Right lobe of liver (tissue), 6 donors: ENCODE measurements at regions not wholly inside any gene's neighbourhood (a gene's known extent, or its start where the extent isn't known, plus 50 kb on each side); places are given as distances from the start of the nearest gene placed in this dataset.
"Not testable (repeated sequence)": the region's sequence is repeated elsewhere in the genome, so short reads cannot be mapped to it uniquely, and the experiment has no call there.

Source experiments
- ATAC-seq, 4 donors: fragments of 200-7000 bp; cut with Tn5 transposase; one replicate each; pipeline ENCODE4 v1.9.1; 2020; ENCODE audit warnings: mild to moderate bottlenecking in 4 of 4, moderate library complexity in 4 of 4
- DNase-seq, 3 donors: peaks; one replicate each; pipeline ENCODE4 v3.0.0-alpha.2; 2020
- H3K27ac ChIP-seq, 3 donors: fragments of 200-600 bp; one replicate each; pipeline ENCODE4 v1.8.0; 2022
- H3K27me3 ChIP-seq, 2 donors: fragments of 200-600 bp; one replicate each; pipeline ENCODE4 v1.8.0; 2022
- H3K36me3 ChIP-seq, 4 donors: fragments of 200-600 bp; sonication (generic) in 1 of 4; one replicate each; pipeline versions ENCODE4 v1.5.1 to v1.8.0; 2017 to 2022; ENCODE audit warnings: control low read depth in 1 of 4
- H3K4me1 ChIP-seq, 4 donors: fragments of 200-600 bp; sonication (generic) in 1 of 4; one replicate each; pipeline versions ENCODE4 v1.5.1 to v1.8.0; 2017 to 2022; ENCODE audit warnings: control low read depth in 1 of 4
- H3K4me3 ChIP-seq, 3 donors: fragments of 200-600 bp; one replicate each; pipeline ENCODE4 v1.8.0; 2022
- H3K9me3 ChIP-seq, 4 donors: fragments of 200-600 bp; sonication (generic) in 1 of 4; one replicate each; pipeline versions ENCODE4 v1.5.1 to v1.8.0; 2017 to 2022; ENCODE audit warnings: control low read depth in 1 of 4
- POLR2A ChIP-seq: fragments of 450-650 bp; IDR thresholded peaks from one replicate; pipeline ENCODE4 v1.6.1; 2017; ENCODE audit warnings: antibody characterized with exemption, mild to moderate bottlenecking
- WGBS: methylation state at CpG from one replicate; pipeline ENCODE4 v1.1.6; 2018; ENCODE audit warnings: low coverage, low lambda C conversion rate; ENCODE audit not compliant: insufficient coverage; ENCODE audit errors: missing lambda C conversion rate; 5-methylcytosine and 5-hydroxymethylcytosine counted together
- intact Hi-C, 2 donors: fragments of 100-400 bp; cut with DNase I; formaldehyde crosslinking; loops; one replicate each; pipeline versions ENCODE4 v1.11.2 to v1.14.1; 2022
- TF ChIP-seq, protein P1 (sequence below), 4 donors: fragments of 200-600 bp in 3 of 4; fragments of 450-650 bp in 1 of 4; IDR thresholded peaks; one replicate each; pipeline versions ENCODE4 v1.5.1 to v1.8.0; 2016 to 2022; ENCODE audit warnings: antibody characterized with exemption in 4 of 4, mild to moderate bottlenecking in 2 of 4
- donor health status: DM: no; HTN: yes; CAD: no.
- donor health status: DM: no; HTN: no; CAD: no.
- donor health status: DM: no; HTN: no; CAD: no.
- donor health status: DM: no; HTN: yes; CAD: no.
- donor health status: DM: no; HTN: yes; CAD: no.

DNA sequence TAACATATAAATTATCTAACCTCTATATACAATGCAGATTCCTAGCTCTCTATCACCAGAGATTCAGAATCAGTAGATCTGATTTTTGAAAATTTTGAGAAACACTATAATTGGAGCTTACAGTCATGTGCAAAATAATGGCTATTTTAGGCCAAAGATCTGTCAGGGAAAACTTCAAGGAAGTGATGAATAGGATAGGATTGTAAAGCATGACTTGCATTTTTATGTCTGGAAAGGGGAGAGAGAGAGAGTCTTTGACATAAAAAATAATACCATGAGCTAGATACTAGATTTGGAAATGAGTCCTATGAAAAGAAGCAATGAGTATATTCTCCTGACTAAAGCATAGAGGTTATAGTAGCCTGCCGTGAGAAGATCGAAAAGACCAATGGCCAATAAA, 181.1 kb downstream of the SDHAF3 start:
- ATAC-seq = no peak
- H3K4me3 ChIP-seq = no peak overlapping the region
- no peak overlapping the region for H3K27ac ChIP-seq
- no peaks in the 10 kb centered on the region for H3K36me3 ChIP-seq
- H3K9me3 ChIP-seq = no peaks in the 10 kb centered on the region
- DNase-seq = no peak
- intact Hi-C loops = no loop called here
- TF ChIP-seq POLR2A = no peak
- no peaks in the 10 kb centered on the region for H3K27me3 ChIP-seq
- 88% methylated on average over 2 of the region's 2 CpGs for WGBS
- no peaks in the 10 kb centered on the region for H3K4me1 ChIP-seq

DNA sequence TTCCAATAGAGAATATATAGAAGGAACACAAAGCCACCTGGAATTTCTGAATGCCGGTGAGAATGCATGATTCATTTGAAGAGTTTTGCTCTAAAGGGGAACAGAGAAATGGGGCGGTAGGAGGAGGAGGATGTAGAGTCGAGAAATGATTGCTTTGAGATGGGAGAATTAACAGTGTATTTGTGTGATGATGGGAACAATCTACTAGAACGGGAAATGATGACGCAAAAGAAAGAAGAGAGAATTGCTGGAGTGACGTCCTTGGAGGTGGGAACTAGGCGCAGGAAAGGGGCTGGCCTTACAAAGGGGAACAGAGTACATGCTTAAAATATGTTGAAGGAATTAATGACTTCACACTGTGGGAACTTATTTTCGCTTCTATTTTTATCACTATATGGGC, 188.1 kb downstream of the SDHAF3 start:
- DNase-seq = no peak
- Histone ChIP-seq H3K4me1 (no peaks in the 10 kb centered on the region), H3K9me3 (no peaks in the 10 kb centered on the region), H3K27ac (no peak overlapping the region), H3K27me3 (no peaks in the 10 kb centered on the region), H3K36me3 (no peaks in the 10 kb centered on the region), H3K4me3 (no peak overlapping the region)
- no peak for ATAC-seq
- intact Hi-C loops = no loop called here
- TF ChIP-seq, protein P1, sequence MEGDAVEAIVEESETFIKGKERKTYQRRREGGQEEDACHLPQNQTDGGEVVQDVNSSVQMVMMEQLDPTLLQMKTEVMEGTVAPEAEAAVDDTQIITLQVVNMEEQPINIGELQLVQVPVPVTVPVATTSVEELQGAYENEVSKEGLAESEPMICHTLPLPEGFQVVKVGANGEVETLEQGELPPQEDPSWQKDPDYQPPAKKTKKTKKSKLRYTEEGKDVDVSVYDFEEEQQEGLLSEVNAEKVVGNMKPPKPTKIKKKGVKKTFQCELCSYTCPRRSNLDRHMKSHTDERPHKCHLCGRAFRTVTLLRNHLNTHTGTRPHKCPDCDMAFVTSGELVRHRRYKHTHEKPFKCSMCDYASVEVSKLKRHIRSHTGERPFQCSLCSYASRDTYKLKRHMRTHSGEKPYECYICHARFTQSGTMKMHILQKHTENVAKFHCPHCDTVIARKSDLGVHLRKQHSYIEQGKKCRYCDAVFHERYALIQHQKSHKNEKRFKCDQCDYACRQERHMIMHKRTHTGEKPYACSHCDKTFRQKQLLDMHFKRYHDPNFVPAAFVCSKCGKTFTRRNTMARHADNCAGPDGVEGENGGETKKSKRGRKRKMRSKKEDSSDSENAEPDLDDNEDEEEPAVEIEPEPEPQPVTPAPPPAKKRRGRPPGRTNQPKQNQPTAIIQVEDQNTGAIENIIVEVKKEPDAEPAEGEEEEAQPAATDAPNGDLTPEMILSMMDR (IDR thresholded peaks at IDR 0.05) = no peak
- TF ChIP-seq POLR2A = no peak
- 53% methylated on average over 8 of the region's 8 CpGs for WGBS

DNA sequence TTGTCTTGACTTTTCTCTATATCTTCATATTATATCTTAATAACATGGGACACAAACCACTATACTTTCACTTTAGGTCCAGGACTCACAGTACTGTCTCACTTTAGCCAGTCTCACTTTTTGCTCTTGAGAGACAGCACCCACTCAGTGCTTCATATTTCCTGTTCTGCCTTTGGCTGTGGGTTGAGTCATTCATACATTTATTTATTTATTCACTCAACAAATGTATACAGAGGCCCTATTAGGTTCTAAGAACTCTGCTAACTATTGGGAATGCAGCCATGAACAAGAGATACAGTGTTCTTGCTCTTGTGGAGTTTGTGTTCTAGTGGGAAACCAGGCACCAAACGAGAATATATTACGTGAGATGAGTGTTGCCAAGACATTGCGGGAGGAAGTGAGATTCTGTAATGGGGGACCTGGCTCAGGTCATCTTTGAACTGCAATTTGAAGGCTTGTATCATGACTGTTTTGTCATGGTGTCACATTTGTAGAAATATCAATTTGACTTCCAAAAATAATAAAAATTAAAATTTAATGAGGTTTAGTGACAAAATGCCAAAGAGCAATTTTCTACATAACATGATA, 190.1 kb downstream of the SDHAF3 start:
- DNase-seq (no peak), ATAC-seq (no peak)
- no peaks in the 10 kb centered on the region for H3K27me3 ChIP-seq
- no peak for TF ChIP-seq POLR2A
- TF ChIP-seq, protein P1 (IDR thresholded peaks at IDR 0.05) = no peak
- H3K4me1 ChIP-seq = no peaks in the 10 kb centered on the region
- H3K4me3 ChIP-seq = no peak overlapping the region
- WGBS = 74% methylated on average over 3 of the region's 3 CpGs
- H3K27ac ChIP-seq = no peak overlapping the region
- H3K9me3 ChIP-seq = no peaks in the 10 kb centered on the region
- no peaks in the 10 kb centered on the region for H3K36me3 ChIP-seq
- intact Hi-C loops = no loop called here

DNA sequence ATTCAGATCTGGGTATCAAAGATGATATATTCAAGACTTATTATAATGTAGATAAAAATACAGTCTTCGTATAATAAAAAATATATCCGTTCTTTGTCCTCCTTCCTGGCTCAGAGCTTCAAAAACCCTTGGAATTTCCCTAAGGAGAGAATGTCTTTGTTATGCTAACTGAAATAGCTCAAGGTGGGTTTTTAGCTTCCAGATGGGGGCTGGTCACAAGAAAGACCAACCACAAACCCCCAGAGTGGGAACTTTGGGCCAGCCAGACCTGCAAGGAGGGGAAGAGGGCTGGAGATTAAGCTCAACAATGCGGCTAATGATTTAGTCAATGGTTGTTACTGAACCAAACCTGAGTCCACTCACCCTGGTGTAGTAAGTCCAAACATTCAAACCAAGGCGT, 196.4 kb downstream of the SDHAF3 start:
- 20% methylated on average over 4 of the region's 4 CpGs for WGBS
- Histone ChIP-seq H3K9me3 (no peaks in the 10 kb centered on the region), H3K27ac (no peak overlapping the region), H3K36me3 (no peaks in the 10 kb centered on the region), H3K27me3 (no peaks in the 10 kb centered on the region), H3K4me1 (no peaks in the 10 kb centered on the region), H3K4me3 (no peak overlapping the region)
- DNase-seq (no peak), ATAC-seq (no peak)
- TF ChIP-seq, protein P1 (IDR thresholded peaks at IDR 0.05) = no peak
- no peak for TF ChIP-seq POLR2A
- intact Hi-C loops = no loop called here

DNA sequence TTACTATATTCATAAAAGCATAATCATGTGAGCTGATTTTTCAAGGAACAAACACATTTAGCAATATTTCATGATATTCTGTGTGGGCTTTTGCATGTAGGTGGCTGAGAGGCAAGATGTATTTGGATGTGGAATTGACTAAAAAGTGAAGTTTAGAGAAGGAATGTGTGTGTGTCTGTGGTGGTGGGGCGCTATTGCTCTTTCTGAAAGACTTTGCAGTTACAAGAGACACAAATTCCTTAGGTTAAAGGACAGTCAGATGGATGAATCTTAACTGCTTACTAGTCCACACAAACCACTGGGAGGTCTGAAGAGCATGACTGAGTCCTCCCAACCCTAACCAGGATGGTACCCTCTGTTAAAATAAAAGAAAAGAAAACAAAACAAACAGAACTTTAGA, 200.1 kb downstream of the SDHAF3 start:
- no peak for ATAC-seq
- WGBS = 33% methylated on average over 1 of the region's 1 CpG
- H3K36me3 ChIP-seq = no peaks in the 10 kb centered on the region
- no peaks in the 10 kb centered on the region for H3K9me3 ChIP-seq
- no peaks in the 10 kb centered on the region for H3K27me3 ChIP-seq
- no peak for TF ChIP-seq POLR2A
- TF ChIP-seq, protein P1 (IDR thresholded peaks at IDR 0.05) = no peak
- H3K27ac ChIP-seq = no peak overlapping the region
- no peaks in the 10 kb centered on the region for H3K4me1 ChIP-seq
- DNase-seq = no peak
- intact Hi-C loops = no loop called here
- H3K4me3 ChIP-seq = no peak overlapping the region

DNA sequence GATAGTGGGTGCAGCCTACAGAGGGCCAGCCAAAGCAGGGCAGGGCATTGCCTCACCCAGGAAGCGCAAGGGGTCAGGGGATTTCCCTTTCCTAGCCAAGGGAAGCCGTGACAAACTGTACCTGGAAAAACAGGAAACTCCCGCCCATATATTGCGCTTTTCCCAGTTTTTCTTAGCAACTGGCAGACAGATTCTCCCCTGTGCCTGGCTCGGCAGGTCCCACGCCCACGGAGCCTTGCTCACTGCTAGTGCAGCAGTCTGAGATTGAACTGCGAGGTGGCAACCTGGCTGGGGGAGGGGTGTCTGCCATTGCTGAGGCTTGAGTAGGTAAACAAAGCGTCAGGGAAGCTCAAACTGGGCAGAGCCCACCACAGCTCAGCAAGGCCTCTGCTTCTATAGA, 212.4 kb downstream of the SDHAF3 start:
- H3K9me3 ChIP-seq, H3K27me3 ChIP-seq, H3K4me1 ChIP-seq, H3K27ac ChIP-seq, intact Hi-C loops, H3K36me3 ChIP-seq, H3K4me3 ChIP-seq, ATAC-seq, DNase-seq: not testable (repeated sequence)
- 51% methylated on average over 5 of the region's 9 CpGs for WGBS
